ENCODE measurements at regions not wholly inside any gene's neighbourhood (a gene's known extent, or its start where the extent isn't known, plus 50 kb on each side); places are given as distances from the start of the nearest gene placed in this dataset.

DNA sequence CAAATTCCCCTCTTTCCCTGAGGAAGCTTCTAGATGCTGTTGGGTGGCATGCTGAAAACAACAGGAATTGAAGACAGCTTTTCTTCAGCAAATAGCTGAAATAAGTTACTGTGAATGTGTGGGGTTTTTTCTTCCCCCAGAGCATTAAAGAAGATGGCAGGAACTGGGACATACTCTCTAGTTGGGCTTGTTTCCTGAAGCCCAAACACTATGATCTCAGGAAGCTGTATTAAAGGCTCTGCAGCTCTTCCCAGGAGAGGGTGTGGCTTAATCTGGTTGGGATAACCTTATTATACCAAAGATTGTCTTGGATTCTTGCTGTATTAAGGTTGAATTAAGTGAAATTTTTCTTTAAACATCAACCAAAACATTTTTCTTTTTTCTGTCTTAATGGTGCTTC lies 64.9 kb upstream of the LMO4 start:
- no peak for TF ChIP-seq NFRKB (IDR thresholded peaks at IDR 0.05)
- TF ChIP-seq FOXK2 (IDR thresholded peaks at IDR 0.05) = no peak
